ENCODE measurements at regions not wholly inside any gene's neighbourhood (a gene's known extent, or its start where the extent isn't known, plus 50 kb on each side); places are given as distances from the start of the nearest gene placed in this dataset.
"Not testable (repeated sequence)": the region's sequence is repeated elsewhere in the genome, so short reads cannot be mapped to it uniquely, and the experiment has no call there.

DNA sequence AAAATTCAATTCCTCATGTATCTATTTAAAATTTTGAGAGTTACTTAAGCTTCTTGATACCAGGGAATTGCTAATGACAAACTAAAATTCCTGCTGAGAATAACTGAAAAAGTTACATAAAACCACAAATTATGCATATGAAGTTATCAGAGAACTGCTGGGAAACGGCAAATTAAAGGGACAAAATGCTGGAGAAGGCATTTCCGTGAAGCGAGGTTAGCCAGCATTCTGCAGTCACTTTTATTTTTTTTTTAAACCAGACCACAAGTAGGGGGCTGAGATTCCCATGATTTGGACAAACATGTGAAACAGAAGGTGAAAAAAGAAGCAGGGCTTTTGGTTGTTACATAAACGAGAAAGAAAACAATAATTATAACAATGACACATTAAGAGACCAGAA, 737.6 kb upstream of the CHRM3 start:
- DNase-seq (ENCODE audit: extremely low read depth in 1 of 11, low read depth in 9 of 11, low spot score in 4 of 11): no peak

DNA sequence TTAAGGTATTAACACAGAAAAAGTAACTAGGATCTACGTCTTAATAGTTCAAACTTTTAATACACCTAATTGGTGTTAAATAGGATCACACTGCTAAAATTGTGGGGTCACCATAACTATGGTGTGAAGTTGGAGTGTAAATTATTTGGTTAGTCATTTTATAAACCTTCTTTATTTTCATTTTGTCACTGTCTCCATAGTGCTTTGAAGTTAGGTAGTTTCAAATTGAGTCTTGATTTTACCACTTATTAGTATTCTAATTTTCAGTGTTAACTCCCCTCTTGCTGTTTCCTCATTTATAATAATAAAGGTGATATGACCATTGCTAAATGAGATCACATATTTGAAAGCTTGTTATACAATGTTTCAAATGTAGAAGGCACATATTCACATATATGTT, 738.1 kb upstream of the CHRM3 start:
- DNase-seq (ENCODE audit: extremely low read depth in 1 of 11, low read depth in 9 of 11, low spot score in 4 of 11): no peak

DNA sequence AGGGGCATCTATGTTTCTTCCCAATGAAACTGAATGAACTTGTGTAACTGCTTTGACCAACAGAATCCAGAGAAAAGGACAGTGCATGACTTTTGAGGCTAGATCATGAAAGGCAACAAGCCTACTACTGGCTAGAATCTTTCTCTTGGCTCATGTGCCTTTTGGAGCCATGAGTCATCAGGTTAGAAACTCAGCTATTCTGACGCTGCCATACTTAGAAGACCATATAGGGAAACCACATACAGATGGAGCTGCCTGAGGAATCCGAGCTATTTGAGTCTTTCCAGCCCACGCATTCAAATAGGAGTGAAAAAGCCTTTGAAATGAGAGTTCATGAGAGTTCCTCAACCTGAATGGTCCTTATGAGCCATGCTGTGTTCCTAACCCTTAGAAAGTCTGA, 738.5 kb upstream of the CHRM3 start:
- peak in 5 of 11 donors; percentile 6 to 41 (median 22) for DNase-seq (ENCODE audit: extremely low read depth in 1 of 11, low read depth in 9 of 11, low spot score in 4 of 11)

DNA sequence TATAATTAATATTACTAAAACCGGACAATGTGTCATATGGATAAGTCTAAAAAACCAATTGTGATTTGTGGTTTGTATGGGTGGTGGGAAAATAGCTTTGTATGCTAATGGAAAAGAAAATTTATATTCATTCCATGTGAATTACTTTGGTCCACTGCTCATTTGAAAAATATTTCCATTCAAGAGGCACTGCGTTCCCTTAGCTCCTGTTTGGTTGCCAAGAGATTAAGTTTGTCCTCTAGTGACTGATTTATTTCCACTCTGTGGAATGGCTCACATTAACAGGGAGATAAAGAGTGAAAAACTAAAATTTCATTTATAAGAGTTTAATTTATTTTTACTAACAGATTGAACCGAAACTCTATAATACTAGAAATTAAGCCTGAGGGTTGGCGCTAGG, 744.1 kb upstream of the CHRM3 start:
- DNase-seq (ENCODE audit: extremely low read depth in 1 of 11, low read depth in 9 of 11, low spot score in 4 of 11): peak in 2 of 11 donors; percentile 11 to 19

DNA sequence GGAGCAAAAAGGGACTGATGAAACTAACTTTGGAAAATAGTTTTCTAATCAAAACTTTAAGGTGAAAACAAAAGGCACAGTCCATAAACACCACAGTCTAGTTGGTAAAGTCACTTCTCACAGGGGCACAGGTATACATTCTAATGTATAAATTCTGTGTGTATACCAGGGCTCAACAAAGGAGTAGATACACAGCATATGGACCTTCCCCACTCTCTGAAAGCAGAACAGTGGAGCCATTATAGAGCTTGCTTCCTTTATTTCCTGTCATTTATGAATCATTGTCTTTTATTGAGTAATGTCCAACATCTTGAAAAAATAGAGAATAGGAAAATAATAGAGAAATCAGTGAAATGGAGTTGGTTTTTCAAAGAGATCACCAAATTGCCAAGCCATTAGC, 746.5 kb upstream of the CHRM3 start:
- no peak for DNase-seq (ENCODE audit: extremely low read depth in 1 of 11, low read depth in 9 of 11, low spot score in 4 of 11)

DNA sequence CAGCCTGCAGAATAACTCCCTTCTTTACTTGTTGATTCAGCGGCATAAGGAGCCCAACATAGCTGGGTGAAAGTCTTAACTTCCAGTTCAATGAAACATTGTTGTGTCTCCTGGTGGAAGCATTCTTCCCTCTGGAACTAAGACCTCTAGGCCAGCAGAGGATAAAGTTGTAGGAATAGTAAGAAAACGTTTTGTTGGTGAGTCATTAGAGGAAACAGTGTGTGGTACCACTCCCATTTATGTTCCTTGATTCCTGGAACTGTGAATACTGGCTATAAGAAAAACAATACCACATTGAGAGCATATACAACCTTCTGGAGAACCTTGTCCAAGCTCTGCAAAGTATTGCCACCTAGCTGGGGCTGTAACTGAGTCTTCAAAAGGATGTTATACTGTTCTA, 737.4 kb upstream of the ZP4 start:
- DNase-seq (ENCODE audit: extremely low read depth in 1 of 11, low read depth in 9 of 11, low spot score in 4 of 11): no peak

DNA sequence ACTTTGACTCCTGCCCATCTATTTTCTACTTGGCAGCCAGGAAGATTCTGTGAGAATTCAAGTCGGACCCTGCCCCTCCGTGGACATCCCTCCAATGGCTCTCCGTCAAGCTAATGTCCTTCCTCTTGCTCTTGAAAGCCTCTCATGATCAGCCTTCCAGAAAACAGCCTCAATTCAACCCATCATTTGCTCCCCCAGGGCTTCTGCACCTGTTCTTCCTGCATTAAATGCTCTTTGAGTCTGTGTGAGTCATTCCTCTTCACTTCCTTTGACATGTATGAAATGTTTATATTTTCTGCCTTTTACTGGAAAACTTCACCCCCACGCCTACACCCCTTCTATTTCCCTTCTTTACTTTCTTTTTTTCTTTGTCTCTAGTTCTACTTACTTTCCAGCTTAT, 734.1 kb upstream of the ZP4 start:
- DNase-seq (ENCODE audit: extremely low read depth in 1 of 11, low read depth in 9 of 11, low spot score in 4 of 11): no peak

DNA sequence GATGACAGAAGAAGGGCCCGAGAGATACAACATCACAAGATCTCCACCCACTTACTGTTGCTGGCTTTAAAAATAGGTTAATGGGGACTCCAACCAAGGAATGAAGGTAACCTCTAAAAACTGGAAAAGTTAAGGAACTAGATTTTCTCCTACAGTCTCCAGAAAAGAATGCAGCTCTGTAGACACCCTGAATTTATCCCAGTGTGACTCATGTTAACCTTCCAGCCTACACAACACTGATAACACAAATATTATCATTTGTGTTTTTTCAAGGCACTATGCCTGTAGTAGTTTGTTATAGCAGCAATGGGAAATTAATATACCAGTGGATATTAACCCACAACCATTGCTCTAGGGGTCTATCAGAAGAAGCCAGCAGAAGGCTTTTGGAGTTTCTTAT, 730.7 kb upstream of the ZP4 start:
- DNase-seq (ENCODE audit: extremely low read depth in 1 of 11, low read depth in 9 of 11, low spot score in 4 of 11): no peak

DNA sequence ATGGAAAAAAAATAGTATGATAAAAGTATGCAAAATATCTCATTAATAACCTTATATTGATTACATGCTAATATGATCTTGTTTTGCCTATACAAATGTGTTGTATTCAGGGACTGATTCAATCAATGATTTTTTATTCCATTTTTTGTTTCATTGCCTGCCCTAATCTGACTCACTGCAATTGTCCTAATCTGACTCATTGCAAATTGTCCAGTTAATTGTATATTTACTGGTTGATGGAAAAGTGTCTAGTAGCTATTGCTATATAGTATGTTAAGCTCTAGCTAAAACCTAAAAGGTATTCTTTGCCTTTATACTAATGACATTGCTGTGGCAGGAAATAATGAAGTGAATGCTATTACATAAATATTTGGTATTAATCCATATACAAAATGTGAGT, 728.9 kb upstream of the ZP4 start:
- no peak for DNase-seq (ENCODE audit: extremely low read depth in 1 of 11, low read depth in 9 of 11, low spot score in 4 of 11)

DNA sequence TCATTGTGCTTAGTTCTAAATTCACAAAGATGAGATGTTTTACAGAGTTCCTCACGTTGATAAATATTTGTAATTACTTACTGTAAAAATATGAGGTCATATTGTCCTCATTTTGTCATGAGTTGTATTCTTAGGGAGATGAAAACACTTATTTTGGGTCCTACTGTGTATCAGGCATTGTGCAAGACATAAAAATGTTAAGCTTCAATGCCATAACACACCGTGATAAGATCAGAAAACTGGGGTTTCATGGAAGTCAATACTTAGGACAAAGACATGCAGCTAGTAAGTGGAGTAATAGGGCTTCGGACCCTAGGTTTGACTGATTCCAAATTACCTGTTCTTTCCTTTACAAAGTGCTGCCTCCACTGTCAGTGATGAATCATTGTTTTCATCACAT, 720.7 kb upstream of the ZP4 start:
- DNase-seq (ENCODE audit: extremely low read depth in 1 of 11, low read depth in 9 of 11, low spot score in 4 of 11): no peak

DNA sequence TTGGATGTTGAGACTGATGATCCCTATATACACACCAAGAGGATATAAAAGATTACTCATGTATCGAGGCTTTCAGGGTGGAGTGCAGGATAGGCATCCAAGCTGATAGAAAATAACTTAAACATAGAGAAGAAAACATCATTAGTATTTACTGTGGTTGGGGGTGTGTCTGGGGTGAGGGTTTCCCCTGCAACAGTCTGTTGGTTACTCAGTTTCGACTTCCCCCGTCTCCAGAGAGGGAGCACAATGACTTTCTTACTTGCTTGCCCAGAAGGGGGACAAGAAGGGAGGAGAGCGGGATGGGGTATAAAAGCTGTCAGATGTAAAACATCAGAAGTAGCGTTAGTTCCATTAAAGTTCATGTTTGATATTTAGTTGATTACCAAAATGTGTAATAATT, 717.4 kb upstream of the ZP4 start:
- no peak for DNase-seq (ENCODE audit: extremely low read depth in 1 of 11, low read depth in 9 of 11, low spot score in 4 of 11)

DNA sequence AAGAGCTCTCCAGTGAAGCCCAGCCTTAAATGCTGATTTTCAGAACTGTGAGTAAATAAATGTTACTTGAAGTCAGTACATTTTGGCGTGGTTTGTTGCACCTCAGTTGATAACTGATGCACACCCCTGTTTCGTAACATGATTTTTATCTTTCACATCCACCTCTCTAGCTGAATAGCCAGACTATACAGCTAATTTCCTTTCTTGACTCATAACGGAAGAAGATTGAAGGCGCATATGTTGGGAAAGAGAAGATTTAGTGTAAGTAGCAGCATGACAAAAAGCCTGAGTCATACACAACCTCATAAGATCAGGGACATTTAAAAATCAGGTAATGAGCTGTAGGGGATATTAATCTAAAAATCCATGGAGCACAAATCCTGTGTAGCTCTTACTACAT, 716.2 kb upstream of the ZP4 start:
- DNase-seq (ENCODE audit: extremely low read depth in 1 of 11, low read depth in 9 of 11, low spot score in 4 of 11): no peak

DNA sequence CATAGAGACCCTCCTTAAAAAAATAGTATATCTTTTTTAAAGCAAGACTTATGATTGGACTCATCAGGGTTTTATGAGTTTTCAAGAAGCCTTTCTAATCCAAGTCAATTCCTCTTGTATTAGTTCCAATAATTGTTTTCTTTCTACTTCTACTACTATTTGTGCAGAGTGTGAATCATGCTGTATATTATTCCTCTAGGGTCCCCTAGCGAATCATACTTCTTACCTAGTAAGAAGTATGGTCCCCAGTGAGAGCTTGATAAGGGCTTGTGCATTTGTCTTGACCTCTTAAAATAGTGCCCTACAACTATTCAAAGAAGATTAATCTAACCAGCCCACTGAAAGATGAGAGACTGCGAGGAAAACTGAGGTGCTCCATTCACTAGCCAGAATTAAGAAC, 715.7 kb upstream of the ZP4 start:
- DNase-seq (ENCODE audit: extremely low read depth in 1 of 11, low read depth in 9 of 11, low spot score in 4 of 11): no peak

DNA sequence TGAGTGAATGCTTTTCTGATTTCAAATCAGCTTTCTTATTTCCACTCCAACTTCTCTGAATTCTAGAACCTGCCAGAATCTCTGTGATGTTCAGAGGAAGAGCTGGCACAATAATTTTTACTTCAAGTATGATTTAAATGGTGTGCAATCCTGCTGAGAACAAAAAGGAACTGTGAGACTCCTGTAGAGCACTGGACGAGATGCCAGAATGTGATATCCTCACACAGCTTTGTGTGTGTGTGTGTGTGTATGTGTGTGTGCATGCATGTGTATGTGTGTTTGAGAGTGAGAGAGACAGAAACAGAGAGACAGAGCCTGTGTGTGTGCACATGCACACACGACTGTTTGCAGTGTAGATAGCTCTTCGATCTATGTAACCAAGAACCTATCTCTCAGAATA, 713.6 kb upstream of the ZP4 start:
- no peak for DNase-seq (ENCODE audit: extremely low read depth in 1 of 11, low read depth in 9 of 11, low spot score in 4 of 11)

DNA sequence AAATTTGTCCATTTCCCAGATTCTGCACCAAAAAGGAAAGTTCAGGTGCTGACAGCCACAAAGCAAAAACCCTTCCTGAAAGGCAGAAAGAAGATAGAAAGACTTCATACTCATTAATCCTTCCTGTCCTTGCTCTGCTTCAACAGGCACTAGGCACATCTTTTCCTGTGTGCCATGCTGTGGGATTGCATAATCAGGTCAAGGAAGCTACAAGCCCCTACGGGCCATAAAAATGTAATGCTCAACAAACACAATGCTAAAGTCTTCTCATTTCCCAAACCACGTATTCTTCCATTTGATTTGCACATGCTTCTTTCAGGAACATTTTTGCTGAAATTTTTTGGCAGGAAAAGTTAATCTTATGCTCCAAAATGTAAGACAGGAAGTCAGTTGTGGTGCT, 710.9 kb upstream of the ZP4 start:
- DNase-seq (ENCODE audit: extremely low read depth in 1 of 11, low read depth in 9 of 11, low spot score in 4 of 11): not testable (repeated sequence)

DNA sequence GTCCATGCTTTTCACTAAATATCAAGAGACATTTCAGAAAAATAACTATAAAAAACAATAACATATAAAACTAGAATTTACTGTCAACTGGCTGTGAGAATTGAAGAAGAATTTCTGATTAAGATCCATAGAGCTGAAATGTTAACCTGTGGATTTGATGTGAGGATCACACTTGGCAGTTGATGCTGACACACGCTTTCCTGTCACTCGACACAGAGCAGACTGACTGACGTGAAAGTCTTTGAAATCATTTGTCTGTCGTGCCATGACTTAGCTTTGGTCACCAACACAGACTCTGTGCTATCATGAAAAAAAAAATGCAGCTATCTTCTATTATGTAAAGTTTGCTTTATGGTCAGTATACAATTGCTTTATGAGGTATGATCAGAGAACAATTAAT, 706.0 kb upstream of the ZP4 start:
- DNase-seq (ENCODE audit: extremely low read depth in 1 of 11, low read depth in 9 of 11, low spot score in 4 of 11): no peak

DNA sequence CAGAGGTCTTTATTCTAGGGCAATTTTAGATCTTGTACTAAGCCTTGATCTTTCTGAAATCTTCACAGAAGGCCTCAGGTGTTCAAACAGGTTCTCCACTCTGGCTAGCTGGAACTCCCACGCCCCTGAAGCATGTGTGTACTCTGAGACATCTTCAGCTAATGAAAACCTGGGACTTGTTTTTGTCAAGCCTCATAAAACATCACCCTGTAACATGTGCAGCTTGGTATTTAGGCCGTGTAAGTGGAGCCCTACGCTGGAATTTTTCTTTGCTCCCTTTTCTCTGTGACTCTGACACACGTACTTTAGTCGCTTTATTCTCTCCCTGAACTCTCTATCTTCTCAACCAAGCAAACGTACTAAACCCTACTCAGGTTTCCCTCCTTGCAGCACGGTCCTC, 701.9 kb upstream of the ZP4 start:
- peak; percentile 11 to 71 (median 53) for DNase-seq (ENCODE audit: extremely low read depth in 1 of 11, low read depth in 9 of 11, low spot score in 4 of 11)

DNA sequence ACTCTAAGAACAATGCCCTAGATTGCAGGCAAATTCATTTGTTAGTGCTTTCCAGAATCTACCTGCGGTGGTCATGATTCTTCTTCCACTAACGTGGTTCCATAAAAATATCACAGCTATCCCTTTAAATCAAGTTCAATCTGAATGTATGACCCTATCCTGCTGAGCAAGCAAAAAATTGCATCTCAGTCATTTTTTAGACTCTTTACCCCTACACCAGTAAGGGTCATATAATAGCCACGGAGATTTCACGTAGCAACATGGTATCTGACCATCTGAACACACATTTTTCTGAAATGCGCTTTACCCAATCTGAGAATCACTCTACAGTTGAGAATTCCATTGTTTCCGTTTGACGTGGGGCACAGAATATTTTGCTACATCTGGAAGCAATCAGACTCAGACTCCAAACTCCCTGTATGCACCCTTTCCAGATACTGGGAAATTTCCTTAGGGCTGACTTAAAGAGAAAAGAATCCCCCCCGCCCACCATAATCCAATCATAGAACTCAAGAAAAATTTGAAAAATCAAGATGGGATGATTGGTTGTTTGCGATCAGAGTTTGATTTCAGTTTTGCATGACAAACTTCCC, 699.2 kb upstream of the ZP4 start:
- DNase-seq (ENCODE audit: extremely low read depth in 1 of 11, low read depth in 9 of 11, low spot score in 4 of 11): no peak

DNA sequence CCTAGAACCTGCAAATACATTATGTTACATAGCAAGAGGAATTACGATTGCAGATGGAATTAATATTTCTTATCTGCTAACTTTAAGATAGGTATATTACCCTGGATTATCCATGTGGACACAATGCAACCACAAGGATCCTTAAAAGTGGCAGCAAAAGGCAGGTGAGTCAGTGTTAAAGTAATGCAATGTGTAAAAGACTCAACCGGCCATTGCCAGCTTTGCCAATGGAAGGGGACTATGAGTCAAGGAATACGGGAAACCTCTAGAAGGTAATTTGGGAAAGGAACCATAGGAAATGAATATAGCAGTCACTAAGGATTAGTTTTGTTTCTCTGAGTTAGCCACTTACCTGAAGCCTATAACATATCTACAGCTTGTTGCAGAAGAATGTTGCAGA, 692.1 kb upstream of the ZP4 start:
- DNase-seq (ENCODE audit: extremely low read depth in 1 of 11, low read depth in 9 of 11, low spot score in 4 of 11): no peak

DNA sequence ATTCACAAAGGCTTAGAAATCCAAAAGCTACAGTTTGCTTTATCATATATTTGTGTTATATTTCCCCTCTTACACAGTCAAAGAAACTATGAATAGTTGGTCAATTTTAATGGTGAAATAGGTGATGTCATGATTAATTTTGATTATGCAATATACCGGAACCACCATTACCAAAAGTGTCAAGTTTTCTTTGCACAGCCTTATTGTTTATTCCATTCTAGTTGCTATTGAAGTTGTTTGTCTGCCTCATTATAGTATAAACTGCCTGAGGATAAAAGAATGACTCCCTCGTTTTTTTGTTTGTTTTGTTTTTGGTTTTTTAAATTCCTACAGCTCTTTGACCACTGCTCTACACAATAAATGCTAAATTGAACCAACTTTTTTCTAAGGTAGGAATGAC, 690.6 kb upstream of the ZP4 start:
- no peak for DNase-seq (ENCODE audit: extremely low read depth in 1 of 11, low read depth in 9 of 11, low spot score in 4 of 11)

DNA sequence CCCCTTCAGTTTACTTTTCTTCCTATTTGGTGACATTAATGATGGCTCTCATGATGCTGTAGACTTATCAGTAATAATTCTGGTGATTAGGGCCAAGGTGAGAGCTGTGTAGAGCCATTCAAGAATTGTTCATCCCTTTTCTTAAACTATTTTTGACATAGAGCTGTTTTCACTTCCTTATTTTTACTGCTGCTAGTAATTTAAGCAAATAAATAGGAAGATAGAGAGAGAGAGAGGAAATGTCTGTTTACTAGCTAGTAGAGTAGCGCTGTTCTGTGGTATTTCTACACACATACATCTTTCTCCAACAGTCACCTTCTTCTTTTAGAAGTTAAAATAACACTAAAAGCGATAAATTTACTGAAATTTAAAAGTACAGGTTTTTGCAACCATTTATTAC, 678.0 kb upstream of the ZP4 start:
- DNase-seq (ENCODE audit: extremely low read depth in 1 of 11, low read depth in 9 of 11, low spot score in 4 of 11): no peak

DNA sequence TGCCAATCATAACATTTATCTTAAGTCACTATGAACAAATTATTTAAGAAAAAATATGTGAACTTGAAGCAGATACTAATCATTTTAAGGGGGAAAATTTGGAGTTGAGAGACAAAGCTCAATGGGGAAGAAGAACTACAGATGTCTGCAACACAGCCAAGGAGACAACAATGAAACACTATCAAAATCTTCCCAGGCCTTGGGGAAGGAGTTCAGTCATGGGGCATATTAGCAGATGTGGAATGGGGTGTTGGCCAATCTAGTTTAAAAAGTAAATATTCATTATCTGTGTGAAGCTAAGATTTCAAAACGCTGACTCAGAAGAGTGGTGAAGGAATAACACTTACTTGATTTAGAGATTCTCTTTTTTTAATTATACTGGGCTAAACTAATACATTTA, 671.6 kb upstream of the ZP4 start:
- DNase-seq (ENCODE audit: extremely low read depth in 1 of 11, low read depth in 9 of 11, low spot score in 4 of 11): no peak
